ENCODE measurements at regions not wholly inside any gene's neighbourhood (a gene's known extent, or its start where the extent isn't known, plus 50 kb on each side); places are given as distances from the start of the nearest gene placed in this dataset.

GRCh38 chr10:10346390-10347150 lies 671.1 kb upstream of the CELF2 start:
- TF ChIP-seq, protein P1, sequence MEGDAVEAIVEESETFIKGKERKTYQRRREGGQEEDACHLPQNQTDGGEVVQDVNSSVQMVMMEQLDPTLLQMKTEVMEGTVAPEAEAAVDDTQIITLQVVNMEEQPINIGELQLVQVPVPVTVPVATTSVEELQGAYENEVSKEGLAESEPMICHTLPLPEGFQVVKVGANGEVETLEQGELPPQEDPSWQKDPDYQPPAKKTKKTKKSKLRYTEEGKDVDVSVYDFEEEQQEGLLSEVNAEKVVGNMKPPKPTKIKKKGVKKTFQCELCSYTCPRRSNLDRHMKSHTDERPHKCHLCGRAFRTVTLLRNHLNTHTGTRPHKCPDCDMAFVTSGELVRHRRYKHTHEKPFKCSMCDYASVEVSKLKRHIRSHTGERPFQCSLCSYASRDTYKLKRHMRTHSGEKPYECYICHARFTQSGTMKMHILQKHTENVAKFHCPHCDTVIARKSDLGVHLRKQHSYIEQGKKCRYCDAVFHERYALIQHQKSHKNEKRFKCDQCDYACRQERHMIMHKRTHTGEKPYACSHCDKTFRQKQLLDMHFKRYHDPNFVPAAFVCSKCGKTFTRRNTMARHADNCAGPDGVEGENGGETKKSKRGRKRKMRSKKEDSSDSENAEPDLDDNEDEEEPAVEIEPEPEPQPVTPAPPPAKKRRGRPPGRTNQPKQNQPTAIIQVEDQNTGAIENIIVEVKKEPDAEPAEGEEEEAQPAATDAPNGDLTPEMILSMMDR (IDR thresholded peaks at IDR 0.05; ENCODE audit: borderline replicate concordance, insufficient read depth, low read depth, low read length): no peak
- no peak overlapping the region for H3K4me3 ChIP-seq (ENCODE audit: low read depth, low read length)

GRCh38 chr10:10350050-10350449 lies 667.6 kb upstream of the CELF2 start:
- H3K4me3 ChIP-seq (ENCODE audit: low read depth, low read length): no peak overlapping the region
- TF ChIP-seq, protein P1 (IDR thresholded peaks at IDR 0.05; ENCODE audit: borderline replicate concordance, insufficient read depth, low read depth, low read length): no peak

- H3K4me3 ChIP-seq (ENCODE audit: low read depth, low read length): no peak overlapping the region
- TF ChIP-seq, protein P1 (IDR thresholded peaks at IDR 0.05; ENCODE audit: borderline replicate concordance, insufficient read depth, low read depth, low read length): no peak
Observed at GRCh38 chr10:10351451-10351850, 666.2 kb upstream of the CELF2 start.

DNA sequence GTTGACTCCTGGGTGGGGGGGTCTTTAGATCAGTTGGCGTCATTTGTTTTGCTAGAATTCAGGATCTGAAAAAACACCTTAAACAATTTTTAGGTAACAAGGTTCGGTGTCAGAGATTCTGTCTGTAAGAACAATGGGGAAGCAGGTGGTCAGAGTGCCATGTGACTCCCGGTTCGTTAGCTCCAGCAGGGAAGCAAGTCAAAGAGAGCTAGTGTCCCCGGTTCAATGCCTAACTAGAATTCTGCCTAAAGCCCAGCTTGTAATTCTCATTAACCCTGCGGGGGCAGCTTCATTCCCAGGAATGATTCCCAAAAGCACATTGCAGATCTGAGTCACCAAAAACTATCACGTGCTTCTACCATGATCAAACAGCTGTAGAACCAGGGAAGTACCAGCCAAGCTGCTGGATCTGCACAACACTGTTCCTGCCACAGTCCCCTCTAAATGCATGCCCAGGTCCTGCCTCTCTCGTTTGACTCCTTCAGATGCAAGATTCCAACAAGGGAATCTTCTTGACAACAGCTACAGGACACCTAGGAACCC lies 664.3 kb upstream of the CELF2 start:
- TF ChIP-seq, protein P1 (IDR thresholded peaks at IDR 0.05; ENCODE audit: borderline replicate concordance, insufficient read depth, low read depth, low read length): no peak
- H3K4me3 ChIP-seq (ENCODE audit: low read depth, low read length): no peak overlapping the region

DNA sequence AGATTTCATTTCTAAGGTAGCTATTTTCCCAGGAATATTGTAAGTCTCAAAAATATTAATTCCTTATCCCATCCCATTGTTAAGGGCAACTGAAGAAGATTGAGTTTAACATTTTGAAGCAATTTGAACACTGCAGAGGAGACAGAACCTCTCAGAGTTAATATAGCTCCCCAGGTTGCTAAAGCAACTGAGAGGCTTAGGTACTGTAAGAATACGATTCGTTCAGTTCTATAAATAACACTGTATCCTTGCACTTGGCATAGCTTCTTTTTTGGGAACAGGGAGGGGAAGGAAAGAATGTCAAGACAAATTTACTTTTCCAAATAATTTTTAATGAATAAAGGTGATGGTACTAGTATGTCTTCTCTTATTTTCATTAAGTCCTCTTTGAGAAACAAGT lies 658.4 kb upstream of the CELF2 start:
- no peak overlapping the region for H3K4me3 ChIP-seq (ENCODE audit: low read depth, low read length)
- TF ChIP-seq, protein P1 (IDR thresholded peaks at IDR 0.05; ENCODE audit: borderline replicate concordance, insufficient read depth, low read depth, low read length): no peak

- TF ChIP-seq, protein P1 (IDR thresholded peaks at IDR 0.05; ENCODE audit: borderline replicate concordance, insufficient read depth, low read depth, low read length): no peak
- H3K4me3 ChIP-seq (ENCODE audit: low read depth, low read length): no peak overlapping the region
Observed at GRCh38 chr10:10361301-10361885, 656.3 kb upstream of the CELF2 start.

DNA sequence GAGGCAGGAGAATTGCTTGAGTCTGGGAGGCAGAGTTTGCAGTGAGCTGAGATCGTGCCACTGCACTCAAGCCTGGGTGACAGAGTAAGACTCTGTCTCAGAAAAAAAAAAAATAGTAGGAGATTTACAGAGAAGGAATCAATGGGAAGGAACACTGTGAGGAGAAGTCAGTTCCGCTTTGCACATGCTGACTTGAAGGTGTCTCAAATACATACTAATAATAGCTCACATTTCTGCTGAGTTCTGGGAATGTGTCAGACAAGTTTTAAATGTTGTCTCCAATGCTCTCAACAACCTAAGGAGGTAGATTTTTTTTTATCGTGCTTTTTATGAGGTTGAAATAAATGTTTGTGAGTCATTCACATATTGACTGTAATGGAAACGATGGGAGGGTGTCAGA lies 654.9 kb upstream of the CELF2 start:
- no peak overlapping the region for H3K4me3 ChIP-seq (ENCODE audit: low read depth, low read length)
- TF ChIP-seq, protein P1 (IDR thresholded peaks at IDR 0.05; ENCODE audit: borderline replicate concordance, insufficient read depth, low read depth, low read length): no peak

Data from GM12875 (cell line).